HG03442 (cell line): ENCODE measurements at regions not wholly inside any gene's neighbourhood (a gene's known extent, or its start where the extent isn't known, plus 50 kb on each side); places are given as distances from the start of the nearest gene placed in this dataset.

ENCODE experiments used
- ATAC-seq: cut with Tn5 transposase; IDR thresholded peaks from one replicate; pipeline ENCODE4 v1.9.1; 2021; ENCODE audit warnings: mild to moderate bottlenecking, moderate library complexity; ENCODE audit not compliant: unreplicated experiment

DNA sequence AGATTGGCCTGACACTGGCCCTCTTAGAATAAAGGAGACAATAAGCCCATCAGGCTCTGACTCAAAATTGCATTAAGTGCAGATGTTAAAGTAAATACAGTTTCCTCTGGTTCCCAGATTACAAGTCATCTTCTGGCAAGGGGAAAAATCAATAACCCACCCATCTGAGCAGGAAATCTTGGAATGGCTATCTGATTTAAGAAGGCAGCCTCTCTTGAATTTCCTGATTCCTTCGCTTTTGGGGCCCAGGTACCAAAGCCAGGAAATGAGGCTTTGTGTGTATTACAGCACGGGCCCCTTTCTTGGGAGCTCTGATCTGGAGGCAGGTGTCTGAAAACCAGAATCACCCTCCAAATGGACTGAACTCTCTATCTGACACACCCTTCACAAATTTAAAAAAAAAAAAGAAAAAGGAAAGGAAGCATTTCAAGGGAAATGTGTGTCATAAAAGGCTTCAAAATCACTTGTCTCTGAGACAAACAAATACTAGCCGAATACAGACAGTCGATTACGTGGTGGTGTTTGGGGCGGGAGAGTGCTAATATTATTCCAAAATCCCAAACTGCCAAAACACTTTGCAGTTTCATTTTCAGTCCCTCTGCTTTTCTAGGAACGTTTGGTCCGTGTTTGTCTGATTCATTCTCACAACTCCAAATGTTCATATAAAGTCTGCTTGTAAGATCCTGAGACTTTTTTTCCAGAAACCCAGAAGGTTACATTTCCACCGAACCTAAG, 240.9 kb upstream of the CAMK1G start:
- ATAC-seq, result no peak

DNA sequence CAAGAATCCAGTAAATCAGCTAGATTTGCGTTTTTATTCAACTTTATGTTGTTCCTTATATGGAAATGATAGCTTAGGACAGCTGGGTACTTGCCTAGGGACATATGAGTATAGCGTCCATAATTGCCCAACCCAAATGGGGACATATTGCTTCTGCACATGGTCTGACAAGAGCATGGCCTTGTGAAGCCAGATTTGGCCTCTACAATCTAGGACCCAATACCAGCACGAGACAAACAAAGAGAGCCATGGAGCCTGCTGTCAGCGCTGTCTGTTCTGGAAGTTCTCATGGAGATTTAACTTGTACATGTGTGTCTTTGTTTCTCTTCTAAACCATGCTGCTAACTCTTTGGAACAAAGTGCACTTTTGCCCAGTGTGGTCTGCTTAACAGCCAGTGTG, 240.0 kb upstream of the CAMK1G start:
- ATAC-seq, result no peak

DNA sequence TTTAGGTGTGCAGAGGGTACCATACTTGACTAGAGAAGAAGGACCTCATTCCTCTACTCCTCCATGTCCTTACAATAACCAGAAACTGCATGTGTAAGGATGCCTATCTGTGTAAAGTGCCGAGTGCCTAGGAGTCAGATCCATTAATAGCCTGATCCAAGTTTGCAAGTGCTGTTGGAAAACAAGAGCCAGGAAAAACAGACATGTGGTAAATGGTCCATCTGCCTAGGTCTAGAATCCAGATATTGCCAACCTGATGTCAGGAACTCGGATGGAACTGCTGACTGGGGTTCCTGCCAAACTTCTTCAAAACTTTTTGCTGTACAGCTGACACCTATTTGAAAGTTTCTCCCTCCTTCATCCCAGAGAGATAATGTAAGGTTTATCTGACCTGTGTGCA, 239.4 kb upstream of the CAMK1G start:
- ATAC-seq, result no peak

DNA sequence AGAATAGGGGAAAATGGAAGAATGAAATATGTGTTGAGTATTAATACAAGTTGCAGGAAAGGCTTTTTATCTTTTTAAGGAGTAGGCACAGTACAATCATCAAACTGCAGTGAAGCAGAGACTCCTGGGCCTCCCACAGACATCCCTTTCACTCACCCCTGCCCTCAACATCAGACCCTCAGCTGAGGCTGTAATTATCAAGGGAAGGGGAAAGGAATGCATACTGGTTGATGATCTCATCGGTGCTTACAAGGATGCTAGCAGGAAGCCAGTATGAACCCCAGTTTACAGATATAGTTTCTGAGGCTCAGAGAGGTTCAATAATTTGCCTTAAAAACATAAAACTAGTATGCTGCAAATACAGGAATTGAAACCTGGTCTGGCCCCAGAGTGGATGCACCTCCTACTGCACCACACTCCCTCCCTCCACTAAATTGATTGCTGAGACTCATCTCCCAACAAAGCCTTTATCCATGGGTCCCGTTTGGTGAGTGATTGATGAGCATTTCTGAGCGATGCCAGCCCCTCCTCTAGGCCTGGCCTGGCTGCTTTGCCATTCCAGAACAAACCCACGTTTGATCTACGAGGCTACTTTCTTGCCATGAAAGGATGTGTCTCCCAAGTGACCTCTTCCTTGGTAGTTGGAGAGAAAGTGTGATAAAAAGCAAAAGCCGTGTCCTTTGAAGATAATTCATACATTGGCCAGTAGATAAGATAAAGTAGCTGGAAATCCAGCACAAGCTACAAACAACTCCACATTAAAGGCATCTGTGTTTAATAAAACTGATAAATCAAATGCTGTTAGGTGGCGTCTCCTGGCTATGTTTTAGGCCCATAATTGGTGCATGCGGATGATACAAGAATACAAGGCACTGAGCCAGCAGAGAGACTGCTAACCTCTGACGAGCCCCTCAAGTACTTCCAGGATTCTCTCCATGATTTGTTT, 233.9 kb upstream of the CAMK1G start:
- no peak for ATAC-seq

DNA sequence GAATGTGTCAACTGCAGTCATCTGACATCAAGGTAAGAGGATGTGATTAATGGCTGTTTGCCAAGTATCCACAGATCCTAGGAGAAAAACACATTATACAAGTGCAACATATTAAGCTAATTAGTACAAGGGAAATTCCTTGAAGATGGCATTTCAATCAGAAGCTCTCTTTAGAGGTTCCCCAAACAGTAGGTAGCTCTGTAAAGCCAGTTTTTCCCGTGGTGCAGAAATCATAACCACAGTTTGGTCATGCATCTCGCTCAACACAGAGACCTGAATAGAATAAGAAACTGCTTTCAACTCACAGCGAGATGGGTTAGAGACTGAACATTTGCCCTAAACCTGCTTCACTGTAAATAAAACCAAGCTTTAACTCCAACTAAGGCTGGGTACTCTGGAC, 230.5 kb upstream of the CAMK1G start:
- no peak for ATAC-seq

DNA sequence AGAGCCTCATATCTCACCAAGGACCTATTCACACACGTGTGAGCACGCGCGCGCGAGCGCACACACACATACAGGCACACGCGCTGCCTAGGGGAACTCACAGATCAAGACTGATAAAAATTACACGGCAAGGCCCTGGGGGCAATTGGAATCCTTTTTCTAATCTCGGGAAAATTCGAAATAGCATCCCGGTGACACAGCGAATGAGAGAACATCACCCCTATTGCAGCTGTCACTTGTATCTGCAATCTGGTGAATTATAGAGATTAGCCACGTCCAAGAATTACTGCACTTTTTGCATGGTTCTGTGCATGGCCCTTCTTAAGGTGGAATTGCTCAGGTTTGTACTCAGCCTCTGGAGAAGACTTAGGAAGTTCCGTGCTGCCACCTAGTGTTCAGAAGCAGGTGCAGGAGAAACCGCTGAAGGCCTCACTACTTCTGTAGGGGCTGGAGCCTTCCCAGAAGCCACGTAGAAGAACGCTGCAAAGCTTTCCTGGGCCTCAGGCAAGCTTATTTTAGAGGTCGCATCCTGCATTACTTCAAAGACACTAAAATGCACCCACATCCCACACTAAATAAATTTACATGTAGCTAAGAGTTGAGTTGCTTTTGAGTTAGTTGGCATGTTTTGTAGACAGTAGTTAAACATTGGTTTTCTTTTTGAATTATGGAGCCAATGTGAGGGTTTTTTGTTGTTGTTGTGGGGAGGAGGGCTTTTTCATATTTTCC, 229.2 kb upstream of the CAMK1G start:
- peak; percentile 87 for ATAC-seq

DNA sequence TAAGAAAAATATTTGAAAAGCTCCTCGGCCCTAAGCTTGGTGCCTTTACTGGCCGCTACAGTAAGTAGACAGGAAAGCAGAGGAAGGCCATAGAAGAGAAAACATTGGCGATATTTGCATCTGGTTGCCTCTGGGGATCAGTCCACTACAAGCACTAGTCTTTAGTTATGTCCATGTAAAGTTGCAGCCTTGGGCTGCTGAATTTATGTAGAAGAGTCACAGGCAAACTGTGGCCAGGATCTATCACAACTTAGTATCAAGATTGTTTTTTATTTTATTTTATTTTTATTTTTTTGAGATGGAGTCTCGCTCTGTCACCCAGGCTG, 228.7 kb upstream of the CAMK1G start:
- no peak for ATAC-seq

DNA sequence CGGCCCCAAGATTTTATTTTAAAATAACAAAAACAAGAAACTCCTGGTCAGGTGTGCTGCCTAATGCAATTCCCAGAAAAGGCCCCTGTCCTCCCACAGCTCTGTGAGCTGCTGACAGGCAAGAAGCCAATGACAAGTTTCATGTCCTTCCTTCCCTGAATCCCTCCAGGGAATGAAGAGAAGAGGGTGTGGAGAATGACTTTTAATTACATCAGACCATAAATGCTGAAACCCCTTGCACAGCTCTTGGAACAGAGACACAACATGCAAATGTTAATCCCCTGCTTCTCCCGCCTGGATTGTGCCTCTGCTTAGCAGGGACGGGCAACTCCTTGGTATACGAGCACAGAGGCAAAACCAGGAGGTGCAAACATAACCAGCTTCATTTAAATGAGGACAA, 228.1 kb upstream of the CAMK1G start:
- ATAC-seq, result no peak

DNA sequence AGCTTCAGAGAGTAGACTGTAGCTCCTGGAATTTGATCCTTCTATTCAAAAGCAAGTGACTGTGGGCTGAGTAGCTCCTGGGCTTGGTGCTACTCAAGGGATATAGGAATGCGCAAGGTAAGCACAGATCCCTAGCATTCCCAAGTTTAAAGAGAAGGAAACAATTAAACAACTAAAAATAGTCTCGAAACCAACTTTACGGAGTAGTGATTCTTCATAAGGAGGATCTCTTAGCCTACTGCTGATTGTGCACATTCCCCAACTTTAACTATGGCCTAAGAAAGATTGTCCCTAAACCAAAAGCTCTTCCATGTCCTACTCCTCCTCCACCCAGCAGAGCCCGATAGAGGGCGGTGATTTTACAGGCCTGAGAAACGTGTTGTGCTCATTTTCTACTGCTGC, 226.5 kb upstream of the CAMK1G start:
- no peak for ATAC-seq

DNA sequence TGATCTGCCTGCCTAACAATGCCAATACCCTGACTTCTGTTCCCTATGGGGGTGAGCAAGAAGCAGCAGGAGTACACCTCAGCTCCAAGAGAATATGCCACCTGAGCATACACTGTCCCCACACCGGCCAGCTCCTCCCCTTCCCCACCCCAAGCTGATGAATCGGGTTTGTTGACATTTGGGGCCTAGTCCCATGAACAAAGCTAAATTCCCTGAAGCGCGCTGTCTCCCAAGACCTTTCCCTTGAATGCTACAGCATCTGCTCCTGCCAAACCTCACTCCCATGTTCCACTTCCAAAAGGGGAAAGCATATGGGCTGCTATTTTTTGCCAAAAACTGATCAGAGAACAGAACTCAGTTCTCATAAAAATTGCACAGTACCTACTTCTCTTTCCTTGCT, 220.4 kb upstream of the CAMK1G start:
- no peak for ATAC-seq

DNA sequence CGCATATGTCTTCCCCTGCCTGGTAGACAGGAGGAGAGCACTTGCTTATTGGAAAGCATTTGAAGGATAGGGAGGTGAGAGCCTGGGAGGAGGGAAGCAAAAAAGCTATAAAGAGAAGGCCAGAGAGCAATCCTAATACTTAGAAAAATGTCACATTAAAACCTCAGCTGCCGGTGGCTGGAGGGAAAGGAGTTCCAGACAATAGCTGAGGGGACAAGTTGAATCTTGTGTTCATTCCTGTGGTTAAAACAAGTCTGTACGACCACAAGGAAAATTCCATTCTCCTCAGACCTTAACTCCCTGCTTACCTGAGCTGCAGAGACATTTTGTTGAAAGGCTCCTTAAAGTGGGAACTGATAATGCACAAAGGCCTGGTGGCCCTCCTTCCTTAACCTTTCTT, 218.8 kb upstream of the CAMK1G start:
- ATAC-seq, result no peak

DNA sequence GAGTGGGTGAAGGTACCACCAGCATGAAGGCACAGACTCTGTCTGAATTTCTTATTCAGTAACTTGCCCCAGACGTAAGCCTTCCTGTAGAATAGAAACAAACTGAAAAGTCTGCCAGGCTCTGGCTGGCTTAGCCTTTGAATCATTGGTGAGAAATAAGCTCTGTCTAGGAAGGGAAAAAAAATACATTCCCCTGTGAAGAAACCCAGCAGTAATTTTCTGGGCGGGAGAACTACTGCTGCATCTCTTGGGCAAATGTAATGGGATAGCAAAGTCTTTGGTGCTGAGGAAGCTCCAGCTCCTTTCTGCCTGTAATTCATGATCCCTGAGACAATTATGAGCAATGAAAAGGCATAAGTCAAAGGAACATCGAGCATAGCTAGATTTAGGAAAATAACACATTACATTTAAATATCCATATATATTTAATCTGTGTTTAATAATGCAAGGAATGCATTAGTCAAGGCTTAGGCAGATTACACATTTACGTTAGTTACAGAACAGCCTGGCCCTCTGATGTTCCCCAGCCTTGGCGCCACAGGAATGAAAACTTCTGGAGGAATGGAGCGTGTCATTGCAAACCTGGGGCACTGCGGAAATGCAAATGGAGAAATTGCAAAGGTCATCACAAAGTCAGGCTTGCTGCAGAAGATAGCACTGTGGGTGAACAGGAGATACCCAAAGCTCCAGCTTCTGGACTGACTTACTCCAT, 216.3 kb upstream of the CAMK1G start:
- ATAC-seq, result no peak

DNA sequence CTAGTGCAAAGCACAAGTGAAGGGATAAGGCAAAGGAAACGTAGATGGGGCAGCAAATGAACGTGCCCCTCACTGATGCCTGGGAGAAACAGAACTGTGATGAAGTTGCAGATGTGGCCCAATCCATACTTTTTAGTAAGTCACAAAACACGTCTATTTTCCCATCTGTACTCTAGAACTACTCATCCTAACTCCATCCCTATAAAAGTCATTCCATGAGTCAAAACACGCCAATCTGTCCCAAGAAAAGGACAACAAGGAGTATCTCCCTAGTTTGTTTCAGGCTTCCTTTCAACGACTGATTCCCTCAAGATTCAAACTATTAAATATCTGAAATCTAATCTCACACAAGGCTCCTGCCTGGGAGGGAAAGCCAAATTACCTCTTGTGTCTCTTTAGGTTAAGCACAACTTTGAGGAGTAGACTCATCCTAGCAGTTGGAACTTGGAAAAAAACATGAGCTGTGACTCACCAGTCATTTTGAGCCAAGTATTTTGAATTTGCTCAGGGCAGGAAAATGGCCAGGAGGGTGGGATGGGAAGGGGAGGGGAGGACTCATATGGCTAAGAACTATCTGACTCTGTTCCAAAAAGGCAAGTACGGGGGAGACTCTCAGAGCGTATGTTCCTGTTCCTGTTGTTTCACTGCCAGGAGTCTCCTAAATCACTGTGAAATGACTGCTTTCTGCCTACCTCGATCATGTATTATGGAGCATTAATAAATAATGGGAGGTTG, 214.5 kb upstream of the CAMK1G start:
- no peak for ATAC-seq

DNA sequence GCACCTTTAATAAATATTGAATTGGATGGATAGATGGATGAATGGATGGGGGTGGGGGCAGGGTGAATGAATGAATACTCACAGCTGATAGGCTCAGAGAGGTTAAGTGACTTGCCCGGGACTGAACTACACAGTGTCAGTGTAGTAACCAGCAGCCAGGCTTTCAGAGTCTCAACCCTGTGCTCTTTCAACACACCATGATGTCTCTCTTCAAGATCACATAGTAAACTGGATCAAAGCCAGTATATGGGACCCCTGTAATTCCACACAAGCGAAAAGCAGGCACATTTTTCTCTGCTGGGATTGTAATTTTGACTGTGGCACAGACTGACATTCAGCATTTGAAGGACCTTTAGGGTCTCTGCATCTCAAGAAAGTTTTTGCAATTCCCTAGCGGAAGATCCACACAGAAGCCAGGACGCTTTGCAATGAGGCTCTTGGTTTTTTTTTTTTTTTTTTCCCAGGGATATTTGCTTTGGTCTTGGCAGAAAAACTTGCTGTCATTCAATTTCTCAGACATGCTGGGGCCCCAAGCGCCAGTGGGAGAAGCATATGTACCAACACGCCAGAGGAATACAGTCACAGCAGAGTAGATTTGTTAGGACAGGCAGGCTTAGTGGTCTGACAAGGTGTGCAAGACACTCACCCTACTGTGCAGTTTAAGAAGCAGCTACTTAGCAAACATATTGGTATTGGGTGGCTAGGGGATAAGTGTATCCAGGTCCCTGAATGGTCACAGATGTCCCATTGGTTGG, 213.1 kb upstream of the CAMK1G start:
- ATAC-seq, result no peak

DNA sequence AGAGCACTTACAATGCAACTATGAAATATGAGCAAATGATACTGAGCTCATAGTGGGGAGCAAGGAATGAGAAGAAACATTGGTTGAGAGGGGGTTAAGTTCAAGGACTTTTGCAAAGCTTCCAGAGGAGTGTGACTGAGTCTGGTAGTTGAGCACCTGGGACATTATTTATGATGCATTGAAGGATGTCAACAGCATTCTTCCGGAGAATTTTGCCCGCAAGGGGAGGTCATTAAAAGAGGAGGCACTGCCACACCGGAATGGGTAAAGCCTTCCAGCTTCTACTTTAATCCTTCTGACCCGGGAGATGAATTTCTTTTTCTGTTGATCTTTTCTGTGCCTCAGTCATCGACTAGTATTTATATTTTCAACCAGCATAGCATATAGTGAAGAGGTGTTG, 208.4 kb upstream of the CAMK1G start:
- ATAC-seq, result no peak

DNA sequence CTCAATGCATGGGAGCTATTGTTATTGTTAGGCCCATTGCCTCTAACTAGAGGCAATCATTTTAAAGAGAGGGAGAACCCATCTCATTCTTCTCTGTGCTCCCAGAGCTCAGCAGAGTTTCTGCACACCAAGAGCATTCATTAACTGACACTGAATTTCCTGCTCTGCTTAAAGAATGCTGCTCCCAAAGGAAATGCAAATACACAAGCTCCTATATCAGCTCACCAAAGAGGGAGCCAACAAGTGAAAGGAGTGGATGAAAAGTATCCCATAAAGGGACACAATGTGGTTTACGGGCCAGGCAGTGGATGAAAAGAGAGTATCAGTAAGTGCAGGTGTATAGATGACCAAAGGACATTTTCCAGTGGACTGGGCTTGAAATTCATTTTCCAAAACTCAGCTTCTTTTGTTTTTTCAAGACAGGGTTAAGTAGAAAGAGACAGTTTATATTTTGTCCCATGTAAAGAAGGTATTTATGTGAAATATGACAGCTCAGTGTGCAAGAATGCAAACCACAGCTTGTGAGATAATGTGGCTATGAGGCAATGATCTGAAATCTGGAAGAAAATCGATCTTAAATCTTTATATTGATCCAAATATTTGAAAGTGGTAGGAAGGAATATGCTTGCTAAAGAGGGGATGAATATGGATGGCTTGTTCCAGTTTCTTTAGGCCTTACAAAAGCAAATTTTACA, 207.7 kb upstream of the CAMK1G start:
- no peak for ATAC-seq

DNA sequence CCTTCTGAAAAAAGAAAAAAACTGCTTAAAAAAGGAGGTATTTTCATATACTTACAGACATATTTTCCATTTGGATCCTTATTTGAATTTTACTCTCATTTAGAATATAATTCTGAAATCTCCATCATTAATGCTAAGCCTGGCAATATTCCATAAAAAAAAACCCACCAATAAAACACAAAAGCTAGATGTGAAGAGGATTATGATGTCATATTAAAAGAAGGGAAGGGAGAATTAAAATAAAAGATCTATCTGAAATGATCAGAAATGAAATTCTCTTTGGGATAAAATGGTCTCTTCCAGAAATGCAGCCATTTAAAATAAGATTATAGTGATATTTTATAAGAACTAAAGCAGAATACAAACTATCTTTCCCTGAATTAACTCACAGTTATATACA, 206.7 kb upstream of the CAMK1G start:
- no peak for ATAC-seq

DNA sequence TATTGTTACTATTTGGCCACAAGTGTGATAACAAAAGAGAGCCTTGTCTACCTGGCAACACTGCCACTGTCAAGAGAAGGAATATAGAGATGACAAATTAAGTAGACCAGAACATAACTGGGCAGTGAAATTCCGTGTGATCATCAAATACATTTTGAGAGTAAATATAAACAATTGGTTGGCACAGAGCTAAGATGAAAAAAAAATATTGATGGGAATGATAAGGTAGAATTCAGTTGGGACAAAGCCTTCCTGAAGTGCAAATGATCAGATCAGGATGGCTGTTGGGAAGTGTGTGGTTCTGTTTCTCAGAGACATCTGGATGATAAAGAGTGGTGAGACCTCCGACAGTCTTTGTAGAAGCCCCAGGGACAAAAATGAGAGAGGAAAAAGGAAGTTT, 205.5 kb upstream of the CAMK1G start:
- ATAC-seq, result no peak

DNA sequence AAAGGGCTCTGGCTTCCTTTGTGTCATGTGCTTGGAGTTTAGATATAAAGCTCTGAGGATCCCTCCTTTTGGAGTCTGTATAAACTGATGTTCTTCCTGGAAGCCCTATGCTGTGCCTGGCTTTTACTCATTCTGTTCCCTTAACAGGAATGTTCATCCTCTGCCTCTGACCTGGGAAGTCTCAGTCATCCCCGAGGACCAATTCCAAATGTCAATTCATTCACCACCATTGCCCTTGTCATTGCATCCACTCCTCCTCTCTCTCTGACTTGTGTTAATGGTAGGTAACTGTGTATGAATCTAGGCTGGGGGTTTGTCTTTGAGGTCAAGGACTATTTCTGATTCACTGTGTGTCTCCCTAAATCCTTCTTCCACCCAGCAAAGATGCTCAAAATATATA, 204.2 kb upstream of the CAMK1G start:
- ATAC-seq, result no peak
